Motor neuron (in vitro differentiated cells): ENCODE measurements at regions not wholly inside any gene's neighbourhood (a gene's known extent, or its start where the extent isn't known, plus 50 kb on each side); places are given as distances from the start of the nearest gene placed in this dataset.
"Not testable (repeated sequence)": the region's sequence is repeated elsewhere in the genome, so short reads cannot be mapped to it uniquely, and the experiment has no call there.

Source experiments
- ATAC-seq, 8 experiments: fragments of 200-7000 bp; cut with Tn5 transposase; replicated peaks in 6 of 8; 2 replicates each; pipeline ENCODE4 v1.8.0; 2021; ENCODE audit warnings: mild to moderate bottlenecking in 8 of 8, moderate library complexity in 8 of 8
- H3K27ac ChIP-seq, 2 donors: fragments of 250-450 bp; sonication (Bioruptor Pico); 2 replicates each; pipeline ENCODE4 v1.9.0; 2021; ENCODE audit warnings: antibody characterized with exemption in 2 of 2, mild to moderate bottlenecking in 2 of 2, moderate library complexity in 1 of 2
- H3K4me1 ChIP-seq, 2 donors: fragments of 250-450 bp; sonication (Bioruptor Pico); replicated peaks in 1 of 2; 2 replicates each; pipeline ENCODE4 v1.6.1; 2021; ENCODE audit warnings: antibody characterized with exemption in 2 of 2, mild to moderate bottlenecking in 2 of 2, moderate library complexity in 1 of 2
- H3K4me3 ChIP-seq, 5 donors: fragments of 250-450 bp; sonication (Bioruptor Pico); 2 replicates each; pipeline ENCODE4 v1.9.0; 2021; ENCODE audit warnings: antibody characterized with exemption in 5 of 5, mild to moderate bottlenecking in 5 of 5, moderate library complexity in 4 of 5
- WGBS, 10 experiments: fragments of 450-650 bp; shearing (Covaris generic); methylation state at CpG; one replicate each; pipeline ENCODE4 v1.0.0; 2022; 5-methylcytosine and 5-hydroxymethylcytosine counted together
- in situ Hi-C, 9 experiments: fragments of 400-800 bp; cut with MboI; loops; one replicate each; pipeline ENCODE4 v1.15.0; 2021; ENCODE audit warnings: low sequenced_read_pairs in 9 of 9, low pct_unique_long_range_greater_than_20kb in 2 of 9; ENCODE audit not compliant: unreplicated experiment in 9 of 9

GRCh38 chr6:11847515-11848345 lies 69.1 kb upstream of the ADTRP start:
- Histone ChIP-seq H3K4me3 (no peak overlapping the region), H3K27ac (no peak overlapping the region), H3K4me1 (no peaks in the 10 kb centered on the region)
- in situ Hi-C loops: no loop called here
- no peak for ATAC-seq
- 56 to 100% (median 80%) methylated on average over 1 to 6 of the region's 6 CpGs; no CpG with 5 or more reads in 1 of the 10 experiments for WGBS, 10 experiments

GRCh38 chr6:11847068-11847467 lies 68.5 kb upstream of the ADTRP start:
- in situ Hi-C loops, H3K4me3 ChIP-seq, H3K27ac ChIP-seq, H3K4me1 ChIP-seq, ATAC-seq: not testable (repeated sequence)
- WGBS, 10 experiments: 64 to 100% (median 85%) methylated on average over 1 to 2 of the region's 2 CpGs; no CpG with 5 or more reads in 5 of the 10 experiments

GRCh38 chr6:11845664-11846577 lies 67.3 kb upstream of the ADTRP start:
- Histone ChIP-seq H3K27ac (no peak overlapping the region), H3K4me3 (no peak overlapping the region), H3K4me1 (no peaks in the 10 kb centered on the region)
- ATAC-seq: no peak
- in situ Hi-C loops: no loop called here
- WGBS, 10 experiments: 70 to 100% (median 90%) methylated on average over 1 to 5 of the region's 5 CpGs; no CpG with 5 or more reads in 5 of the 10 experiments

GRCh38 chr6:11842795-11843194 lies 64.2 kb upstream of the ADTRP start:
- WGBS, 10 experiments: 40 to 100% (median 100%) methylated on average over 1 to 2 of the region's 3 CpGs; no CpG with 5 or more reads in 3 of the 10 experiments
- H3K4me3 ChIP-seq, in situ Hi-C loops, H3K4me1 ChIP-seq, ATAC-seq, H3K27ac ChIP-seq: not testable (repeated sequence)

- ATAC-seq: no peak
- no peak overlapping the region for H3K4me3 ChIP-seq
- 14 to 100% (median 58%) methylated on average over 1 to 2 of the region's 2 CpGs; no CpG with 5 or more reads in 2 of the 10 experiments for WGBS, 10 experiments
- H3K27ac ChIP-seq: no peak overlapping the region
- in situ Hi-C loops: no loop called here
- no peaks in the 10 kb centered on the region for H3K4me1 ChIP-seq
Observed at GRCh38 chr6:11835065-11835464, 56.5 kb upstream of the ADTRP start.

- WGBS, 10 experiments: 66 to 94% (median 83%) methylated on average over 2 to 10 of the region's 11 CpGs
- Histone ChIP-seq H3K27ac (no peak overlapping the region), H3K4me3 (no peak overlapping the region), H3K4me1 (peaks cover 0 to under 1% of the 10 kb centered on the region in 2 donors)
- no peak for ATAC-seq
- in situ Hi-C loops: no loop called here
Observed at GRCh38 chr6:11833626-11834592, 55.3 kb upstream of the ADTRP start.

- WGBS, 10 experiments: 93 to 100% (median 100%) methylated on average over 1 to 10 of the region's 17 CpGs; no CpG with 5 or more reads in 4 of the 10 experiments
- no peak overlapping the region for H3K4me3 ChIP-seq
- H3K27ac ChIP-seq: no peak overlapping the region
- no peak for ATAC-seq
- peaks cover 0 to 6% of the 10 kb centered on the region in 2 donors for H3K4me1 ChIP-seq
- in situ Hi-C loops: no loop called here
Observed at GRCh38 chr6:11831653-11832052, 53.0 kb upstream of the ADTRP start.

GRCh38 chr6:11830520-11830919 lies 51.9 kb upstream of the ADTRP start:
- in situ Hi-C loops: no loop called here
- no peak overlapping the region for H3K4me3 ChIP-seq
- WGBS, 10 experiments: 40 to 100% (median 82%) methylated on average over 1 to 3 of the region's 3 CpGs; no CpG with 5 or more reads in 4 of the 10 experiments
- peaks cover 0 to 6% of the 10 kb centered on the region in 2 donors for H3K4me1 ChIP-seq
- no peak overlapping the region for H3K27ac ChIP-seq
- no peak for ATAC-seq

GRCh38 chr6:11830105-11830504 lies 51.5 kb upstream of the ADTRP start:
- no peak for ATAC-seq
- no peak overlapping the region for H3K4me3 ChIP-seq
- 80 to 100% (median 95%) methylated on average over 1 to 3 of the region's 3 CpGs; no CpG with 5 or more reads in 2 of the 10 experiments for WGBS, 10 experiments
- peaks cover 0 to 6% of the 10 kb centered on the region in 2 donors for H3K4me1 ChIP-seq
- in situ Hi-C loops: no loop called here
- H3K27ac ChIP-seq: no peak overlapping the region

- no peak overlapping the region for H3K4me3 ChIP-seq
- WGBS, 10 experiments: 0 to 87% (median 69%) methylated on average over 1 to 6 of the region's 6 CpGs
- no peak for ATAC-seq
- in situ Hi-C loops: no loop called here
- H3K27ac ChIP-seq: no peak overlapping the region
- peaks cover 0 to 6% of the 10 kb centered on the region in 2 donors for H3K4me1 ChIP-seq
Observed at GRCh38 chr6:11828262-11828870, 49.8 kb upstream of the ADTRP start.
